Muscle of back (tissue), 3 donors: ENCODE measurements at regions not wholly inside any gene's neighbourhood (a gene's known extent, or its start where the extent isn't known, plus 50 kb on each side); places are given as distances from the start of the nearest gene placed in this dataset.
"Not testable (repeated sequence)": the region's sequence is repeated elsewhere in the genome, so short reads cannot be mapped to it uniquely, and the experiment has no call there.

Experiments
- DNase-seq, 3 donors: peaks; one replicate each; pipeline versions ENCODE4 v3.0.0 to v3.0.0-alpha.2; 2013

- no peak for DNase-seq
These were observed 389.2 kb downstream of the JRKL start for GRCh38 chr11:96779030-96779429.

- DNase-seq = no peak
These were observed 391.3 kb downstream of the JRKL start for GRCh38 chr11:96781082-96781481.

DNA sequence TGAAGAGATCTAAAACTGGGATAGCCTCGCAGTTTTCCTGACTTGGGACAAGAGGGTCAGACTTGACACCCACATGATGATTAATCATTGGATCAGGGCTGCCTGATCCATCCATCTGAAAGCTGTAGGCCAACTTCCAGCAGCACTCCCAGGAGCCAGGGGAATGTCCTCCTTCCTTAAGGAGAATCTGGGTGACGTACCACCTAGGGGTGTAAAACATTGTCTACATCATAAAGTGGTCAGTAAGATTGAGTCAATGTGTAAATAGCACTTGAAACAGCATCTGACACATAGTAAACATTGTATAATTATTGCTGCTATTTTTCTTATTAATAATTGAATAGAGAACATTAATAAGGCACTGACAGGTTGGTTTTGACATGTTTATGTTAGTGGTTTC lies 392.8 kb downstream of the JRKL start:
- no peak for DNase-seq

- DNase-seq = no peak
These were observed 393.5 kb downstream of the JRKL start for GRCh38 chr11:96783311-96783710.

- no peak for DNase-seq
These were observed 395.3 kb downstream of the JRKL start for GRCh38 chr11:96785073-96785472.

- DNase-seq = no peak
These were observed 404.3 kb downstream of the JRKL start for GRCh38 chr11:96794152-96794551.

DNA sequence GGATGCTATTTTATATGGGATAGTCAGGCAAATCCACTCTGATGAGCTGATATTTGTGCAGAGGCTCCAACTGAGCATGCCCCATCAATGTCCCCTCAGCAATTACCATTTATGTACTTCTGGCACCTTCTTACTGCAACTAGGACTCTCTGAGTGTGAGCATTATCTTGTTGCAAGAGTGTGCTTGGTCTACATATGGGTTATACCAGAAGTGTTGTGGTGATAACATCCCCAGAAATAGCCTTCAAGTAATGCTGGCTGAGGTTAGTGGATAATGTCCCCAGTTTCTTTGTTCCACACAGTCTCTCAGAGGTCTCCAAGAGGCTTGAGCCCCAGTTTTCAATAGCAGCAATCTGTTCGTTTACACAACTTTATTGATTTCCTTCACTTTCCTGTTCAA lies 408.6 kb downstream of the JRKL start:
- DNase-seq = no peak

DNA sequence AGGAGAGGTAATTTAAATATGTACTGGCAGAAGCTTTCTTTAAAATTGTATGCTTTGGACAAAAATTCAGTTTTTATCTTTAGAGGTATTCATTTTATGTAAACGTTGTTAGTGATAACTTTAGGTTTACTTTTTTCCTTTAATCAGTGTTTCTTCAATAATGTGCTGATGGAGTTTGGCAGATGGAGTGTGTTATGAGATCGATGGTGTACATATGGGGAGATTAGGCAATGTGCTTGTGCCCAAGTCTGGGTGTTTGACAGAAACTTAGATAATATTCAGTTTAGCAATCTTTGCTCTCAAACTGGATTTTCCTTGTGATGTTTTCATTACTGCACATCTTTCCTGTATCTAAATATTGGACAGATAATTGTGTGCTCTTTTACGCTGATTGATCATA lies 425.4 kb downstream of the JRKL start:
- no peak for DNase-seq

- DNase-seq = peak in 1 of 3 donors; percentile 4
These were observed 427.9 kb downstream of the JRKL start for GRCh38 chr11:96817482-96818399.

- DNase-seq = peak; percentile 6 to 48 (median 19)
These were observed 437.4 kb downstream of the JRKL start for GRCh38 chr11:96827164-96827563.

DNA sequence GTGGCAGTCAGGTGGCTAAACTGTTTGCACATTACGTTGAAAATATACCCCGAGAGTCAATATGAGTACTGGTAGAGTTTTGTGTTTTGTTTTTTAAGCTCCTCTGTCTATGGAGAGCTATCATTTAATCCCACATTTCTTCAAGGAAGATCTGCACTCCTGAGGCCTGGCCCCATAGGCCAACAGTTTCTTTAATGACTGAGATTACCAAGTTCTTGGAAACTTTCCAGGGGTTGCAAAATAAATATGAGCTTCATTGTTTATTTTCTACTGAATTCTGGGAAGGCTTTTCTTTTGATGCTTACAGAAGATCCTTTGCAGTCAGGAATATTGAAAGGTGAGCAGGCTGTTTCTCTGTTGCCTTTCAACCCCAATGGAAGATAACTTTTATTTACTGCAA lies 452.0 kb downstream of the JRKL start:
- DNase-seq = no peak

GRCh38 chr11:96842731-96843130 lies 452.9 kb downstream of the JRKL start:
- DNase-seq = no peak

DNA sequence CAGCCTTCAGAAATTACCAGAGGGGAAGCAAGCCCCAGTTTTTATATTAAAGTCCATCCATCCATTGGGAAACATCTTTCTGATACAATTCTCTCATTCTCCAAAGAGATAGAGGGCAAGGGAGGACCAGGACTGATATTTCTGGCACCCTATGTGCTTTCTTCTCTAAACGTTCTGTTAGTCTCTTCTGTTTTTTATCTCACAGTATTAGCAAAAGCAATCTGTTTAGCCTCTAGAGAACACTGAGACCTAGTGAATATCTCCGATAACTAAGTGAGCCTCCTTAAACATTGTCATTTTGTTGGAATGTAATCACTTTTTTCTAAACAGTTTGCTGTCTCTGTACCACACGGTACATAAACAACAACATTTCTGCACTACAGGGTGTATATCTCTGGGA lies 464.6 kb downstream of the JRKL start:
- no peak for DNase-seq

DNA sequence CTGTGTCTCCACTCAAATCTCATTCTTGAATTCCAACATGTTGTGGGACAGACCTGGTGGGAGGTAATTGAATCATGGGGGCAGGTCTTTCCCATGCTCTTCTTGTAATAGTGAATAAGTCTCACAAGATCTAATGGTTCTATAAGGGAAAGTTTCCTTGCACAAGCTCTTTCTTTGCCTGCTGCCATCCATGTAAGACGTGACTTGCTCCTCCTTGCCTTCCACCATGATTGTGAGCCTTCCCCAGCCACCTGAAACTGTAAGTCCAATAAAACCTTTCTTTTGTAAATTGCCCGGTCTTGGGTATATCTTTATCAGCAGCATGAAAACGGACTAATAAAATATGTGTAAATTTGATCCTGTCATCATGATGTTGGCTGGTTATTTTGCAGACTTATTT lies 471.9 kb downstream of the JRKL start:
- DNase-seq = not testable (repeated sequence)

GRCh38 chr11:96863520-96863919 lies 473.7 kb downstream of the JRKL start:
- DNase-seq = peak in 1 of 3 donors; percentile 9

GRCh38 chr11:96865020-96865419 lies 475.2 kb downstream of the JRKL start:
- DNase-seq = no peak

- DNase-seq = no peak
These were observed 479.4 kb downstream of the JRKL start for GRCh38 chr11:96869207-96869606.

GRCh38 chr11:96875712-96876111 lies 485.9 kb downstream of the JRKL start:
- no peak for DNase-seq

DNA sequence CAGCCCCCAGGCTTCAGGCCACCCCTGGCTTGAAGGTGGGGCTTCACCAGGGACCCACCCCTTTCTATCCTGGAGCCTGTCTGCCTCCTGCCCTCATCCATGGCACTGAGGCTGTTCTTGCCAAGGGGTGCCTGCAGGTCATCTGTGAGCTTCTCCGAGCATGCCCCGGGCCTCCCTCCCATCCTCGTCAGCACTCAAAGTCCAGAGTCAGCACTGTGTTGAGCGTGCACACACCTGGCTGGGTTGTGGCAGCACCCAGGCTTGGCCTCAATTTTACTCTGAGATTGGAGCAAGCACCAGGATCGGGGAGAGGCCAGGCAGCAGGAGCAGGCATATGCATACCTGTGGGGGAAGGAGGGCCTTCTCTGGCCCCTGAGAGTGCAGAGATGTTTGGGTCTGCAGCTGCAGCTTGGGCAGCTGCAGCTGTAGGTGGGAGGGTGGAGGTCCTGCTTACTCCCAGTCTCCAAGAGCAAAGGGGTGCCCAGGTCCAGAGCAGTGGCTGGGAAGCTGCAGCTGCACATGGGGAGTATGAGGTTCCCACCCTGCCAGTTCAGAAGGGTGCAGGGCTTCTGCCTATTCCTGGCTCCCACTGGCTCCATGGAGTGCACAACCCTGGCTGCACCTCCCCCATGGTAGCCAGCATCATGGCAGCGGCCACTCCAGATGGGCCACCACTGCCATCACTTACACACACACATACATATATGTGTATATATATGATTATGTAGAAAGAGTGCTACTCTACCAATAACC lies 488.7 kb downstream of the JRKL start:
- DNase-seq = no peak

GRCh38 chr11:96882622-96883021 lies 492.8 kb downstream of the JRKL start:
- not testable (repeated sequence) for DNase-seq

GRCh38 chr11:96885405-96885804 lies 495.6 kb downstream of the JRKL start:
- DNase-seq = no peak

- no peak for DNase-seq
These were observed 496.1 kb downstream of the JRKL start for GRCh38 chr11:96885912-96886311.

DNA sequence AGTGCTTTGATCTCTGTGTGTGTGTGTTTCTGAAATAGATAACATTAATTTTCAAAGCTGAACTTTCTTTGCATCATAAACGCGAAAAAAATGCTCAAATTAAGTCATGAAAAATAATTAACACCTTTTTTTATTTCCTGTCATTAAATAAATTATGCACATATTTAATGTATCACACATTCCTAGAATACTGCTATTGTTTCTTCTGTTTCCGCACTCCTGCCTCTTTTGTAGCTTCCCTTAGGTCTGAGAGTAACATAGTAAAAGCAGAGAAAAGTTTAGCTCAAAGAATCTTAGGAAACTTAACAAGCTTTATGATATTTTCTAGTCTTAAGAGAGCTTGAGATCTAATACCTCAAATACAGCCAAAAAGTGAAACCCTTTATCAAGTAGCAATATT lies 504.2 kb downstream of the JRKL start:
- no peak for DNase-seq
